ENCODE measurements at regions not wholly inside any gene's neighbourhood (a gene's known extent, or its start where the extent isn't known, plus 50 kb on each side); places are given as distances from the start of the nearest gene placed in this dataset.

GRCh38 chr16:52976539-52977167, 76.0 kb downstream of the CHD9NB start:
- TF ChIP-seq CTCF (IDR thresholded peaks at IDR 0.05; ENCODE audit: low read depth, low read length, poor library complexity, severe bottlenecking) = peak; percentile 45
- no peak for TF ChIP-seq EZH2phosphoT487 (IDR thresholded peaks at IDR 0.05; ENCODE audit: borderline replicate concordance, low read length)
- Histone ChIP-seq H3K9me2 (replicated peaks; ENCODE audit: control insufficient read depth, low read length) (no peaks in the 10 kb centered on the region), H3K27ac (ENCODE audit: low read depth, low read length) (no peak overlapping the region), H3K27me3 (ENCODE audit: control insufficient read depth, low read length) (0 out of 2 replicates have a peak, but pooled peaks cover 2% of the 10 kb centered on the region), H3K36me3 (ENCODE audit: control insufficient read depth, low read length) (no peaks in the 10 kb centered on the region), H4K20me1 (ENCODE audit: control insufficient read depth, insufficient read depth, low read depth, low read length) (no peaks in the 10 kb centered on the region), H3K79me2 (ENCODE audit: control insufficient read depth, low read length) (no peaks in the 10 kb centered on the region), H3K4me3 (ENCODE audit: low read length) (no peak overlapping the region), H3F3A (ENCODE audit: control insufficient read depth, insufficient read depth) (no peaks in the 10 kb centered on the region), H3K4me1 (ENCODE audit: control insufficient read depth, low read length) (no peaks in the 10 kb centered on the region), H3K9me3 (ENCODE audit: control insufficient read depth, insufficient read depth, low read length) (no peaks in the 10 kb centered on the region), H3K4me2 (ENCODE audit: low read length) (no peak overlapping the region)

- Histone ChIP-seq H3K4me1 (ENCODE audit: control insufficient read depth, low read length) (no peaks in the 10 kb centered on the region), H3K4me2 (ENCODE audit: low read length) (no peak overlapping the region), H3K27ac (ENCODE audit: low read depth, low read length) (no peak overlapping the region), H4K20me1 (ENCODE audit: control insufficient read depth, insufficient read depth, low read depth, low read length) (no peaks in the 10 kb centered on the region), H3F3A (ENCODE audit: control insufficient read depth, insufficient read depth) (no peaks in the 10 kb centered on the region), H3K9me2 (replicated peaks; ENCODE audit: control insufficient read depth, low read length) (no peaks in the 10 kb centered on the region), H3K36me3 (ENCODE audit: control insufficient read depth, low read length) (no peaks in the 10 kb centered on the region), H3K27me3 (ENCODE audit: control insufficient read depth, low read length) (no peaks in the 10 kb centered on the region), H3K4me3 (ENCODE audit: low read length) (no peak overlapping the region), H3K79me2 (ENCODE audit: control insufficient read depth, low read length) (no peaks in the 10 kb centered on the region), H3K9me3 (ENCODE audit: control insufficient read depth, insufficient read depth, low read length) (no peaks in the 10 kb centered on the region)
- TF ChIP-seq CTCF (IDR thresholded peaks at IDR 0.05; ENCODE audit: low read depth, low read length, poor library complexity, severe bottlenecking) = no peak
- no peak for TF ChIP-seq EZH2phosphoT487 (IDR thresholded peaks at IDR 0.05; ENCODE audit: borderline replicate concordance, low read length)
Observed at GRCh38 chr16:52967744-52968143, 85.0 kb downstream of the CHD9NB start.

GRCh38 chr16:52964290-52964689, 88.4 kb downstream of the CHD9NB start:
- Histone ChIP-seq H3K4me3 (ENCODE audit: low read length) (no peak overlapping the region), H3K9me2 (replicated peaks; ENCODE audit: control insufficient read depth, low read length) (no peaks in the 10 kb centered on the region), H3K27me3 (ENCODE audit: control insufficient read depth, low read length) (no peaks in the 10 kb centered on the region), H3K79me2 (ENCODE audit: control insufficient read depth, low read length) (no peaks in the 10 kb centered on the region), H3K4me2 (ENCODE audit: low read length) (no peak overlapping the region), H3K4me1 (ENCODE audit: control insufficient read depth, low read length) (no peaks in the 10 kb centered on the region), H3K27ac (ENCODE audit: low read depth, low read length) (no peak overlapping the region), H3F3A (ENCODE audit: control insufficient read depth, insufficient read depth) (no peaks in the 10 kb centered on the region), H3K9me3 (ENCODE audit: control insufficient read depth, insufficient read depth, low read length) (no peaks in the 10 kb centered on the region), H3K36me3 (ENCODE audit: control insufficient read depth, low read length) (no peaks in the 10 kb centered on the region), H4K20me1 (ENCODE audit: control insufficient read depth, insufficient read depth, low read depth, low read length) (no peaks in the 10 kb centered on the region)
- TF ChIP-seq EZH2phosphoT487 (IDR thresholded peaks at IDR 0.05; ENCODE audit: borderline replicate concordance, low read length) (no peak), CTCF (IDR thresholded peaks at IDR 0.05; ENCODE audit: low read depth, low read length, poor library complexity, severe bottlenecking) (no peak)
